ENCODE measurements at regions not wholly inside any gene's neighbourhood (a gene's known extent, or its start where the extent isn't known, plus 50 kb on each side); places are given as distances from the start of the nearest gene placed in this dataset.
"Not testable (repeated sequence)": the region's sequence is repeated elsewhere in the genome, so short reads cannot be mapped to it uniquely, and the experiment has no call there.

GRCh38 chr10:100664316-100665149 lies 80.8 kb upstream of the PAX2 start:
- no TSS peak for BruUV-seq (replicated peaks)
- no peak for TF ChIP-seq CTCF (IDR thresholded peaks at IDR 0.05; ENCODE audit: unreplicated experiment)
- CTCF ChIA-PET: interaction anchor here (1.4 kb wide), 2 partner anchors 214 to 215 kb away, joined by 4 to 5 read pairs; no protein-coding TSS in a partner anchor
- H3K4me1 Mint-ChIP-seq (ENCODE audit: insufficient read depth, unreplicated experiment): peaks cover 6% of the 10 kb centered on the region
- no peaks in the 10 kb centered on the region for H3K36me3 Mint-ChIP-seq (ENCODE audit: insufficient read depth, unreplicated experiment)
- H3K27ac Mint-ChIP-seq (ENCODE audit: low read depth, unreplicated experiment): no peak overlapping the region
- H3K27me3 Mint-ChIP-seq (ENCODE audit: insufficient read depth, unreplicated experiment): peaks cover 46% of the 10 kb centered on the region
- intact Hi-C loops (cut with micrococcal nuclease): no loop called here
- DNase-seq (ENCODE audit: unreplicated experiment): no peak
- POLR2A ChIA-PET: no interaction called here
- H3K9me3 Mint-ChIP-seq (ENCODE audit: unreplicated experiment): no peaks in the 10 kb centered on the region
- H3K4me3 Mint-ChIP-seq (ENCODE audit: unreplicated experiment): no peak overlapping the region

GRCh38 chr10:100666634-100667033 lies 78.7 kb upstream of the PAX2 start:
- H3K4me1 Mint-ChIP-seq (ENCODE audit: insufficient read depth, unreplicated experiment); H3K4me3 Mint-ChIP-seq (ENCODE audit: unreplicated experiment); BruUV-seq (replicated peaks); H3K36me3 Mint-ChIP-seq (ENCODE audit: insufficient read depth, unreplicated experiment); H3K27ac Mint-ChIP-seq (ENCODE audit: low read depth, unreplicated experiment); POLR2A ChIA-PET; intact Hi-C loops (cut with micrococcal nuclease); DNase-seq (ENCODE audit: unreplicated experiment); H3K9me3 Mint-ChIP-seq (ENCODE audit: unreplicated experiment): not testable (repeated sequence)
- CTCF ChIA-PET: interaction anchor here (0.7 kb wide), 1 partner anchor 205 kb away, joined by 3 read pairs; no protein-coding TSS in a partner anchor
- peaks cover 49% of the 10 kb centered on the region for H3K27me3 Mint-ChIP-seq (ENCODE audit: insufficient read depth, unreplicated experiment)

- Mint-ChIP-seq H3K36me3 (ENCODE audit: insufficient read depth, unreplicated experiment) (no peaks in the 10 kb centered on the region), H3K4me1 (ENCODE audit: insufficient read depth, unreplicated experiment) (no peaks in the 10 kb centered on the region), H3K9me3 (ENCODE audit: unreplicated experiment) (no peaks in the 10 kb centered on the region), H3K4me3 (ENCODE audit: unreplicated experiment) (no peak overlapping the region), H3K27me3 (ENCODE audit: insufficient read depth, unreplicated experiment) (peaks cover 61% of the 10 kb centered on the region), H3K27ac (ENCODE audit: low read depth, unreplicated experiment) (no peak overlapping the region)
- no TSS peak for BruUV-seq (replicated peaks)
- ChIA-PET CTCF (interaction anchor here (0.6 kb wide), 1 partner anchor 57 kb away, joined by 4 read pairs; no protein-coding TSS in a partner anchor), POLR2A (no interaction called here)
- intact Hi-C loops (cut with micrococcal nuclease): loop anchor here (10.0 kb wide), 1 partner anchor 75 kb away; the partner anchor contains the start of gene PAX2
- no peak for TF ChIP-seq CTCF (IDR thresholded peaks at IDR 0.05; ENCODE audit: unreplicated experiment)
- DNase-seq (ENCODE audit: unreplicated experiment): no peak
These were observed 75.8 kb upstream of the PAX2 start for GRCh38 chr10:100669616-100670015.

GRCh38 chr10:100670368-100670767 lies 75.0 kb upstream of the PAX2 start:
- Mint-ChIP-seq H3K4me1 (ENCODE audit: insufficient read depth, unreplicated experiment) (no peaks in the 10 kb centered on the region), H3K4me3 (ENCODE audit: unreplicated experiment) (no peak overlapping the region), H3K36me3 (ENCODE audit: insufficient read depth, unreplicated experiment) (no peaks in the 10 kb centered on the region), H3K27ac (ENCODE audit: low read depth, unreplicated experiment) (no peak overlapping the region), H3K27me3 (ENCODE audit: insufficient read depth, unreplicated experiment) (peaks cover 60% of the 10 kb centered on the region), H3K9me3 (ENCODE audit: unreplicated experiment) (no peaks in the 10 kb centered on the region)
- no peak for DNase-seq (ENCODE audit: unreplicated experiment)
- ChIA-PET POLR2A (interaction anchor here (0.6 kb wide), 1 partner anchor 127 kb away, joined by 3 read pairs; no protein-coding TSS in a partner anchor), CTCF (interaction anchor here (0.6 to 1.8 kb wide), 7 partner anchors 19 to 439 kb away, joined by 3 to 6 read pairs (median 4); no protein-coding TSS in a partner anchor)
- intact Hi-C loops (cut with micrococcal nuclease): loop anchor here (10.0 kb wide), 1 partner anchor 74 kb away; the partner anchor contains the start of gene PAX2
- TF ChIP-seq CTCF (IDR thresholded peaks at IDR 0.05; ENCODE audit: unreplicated experiment): no peak
- no TSS peak for BruUV-seq (replicated peaks)

Measured in MCF 10A (cell line).